Neural progenitor cell (in vitro differentiated cells): ENCODE measurements at regions not wholly inside any gene's neighbourhood (a gene's known extent, or its start where the extent isn't known, plus 50 kb on each side); places are given as distances from the start of the nearest gene placed in this dataset.
"Not testable (repeated sequence)": the region's sequence is repeated elsewhere in the genome, so short reads cannot be mapped to it uniquely, and the experiment has no call there.

Experiments
- CTCF ChIP-seq: fragments of 200-600 bp; sonication (generic); IDR thresholded peaks from 2 replicates; pipeline ENCODE4 v1.5.1; 2017; ENCODE audit warnings: antibody characterized with exemption, mild to moderate bottlenecking
- EZH2 ChIP-seq: fragments of 200-600 bp; sonication (generic); IDR thresholded peaks from 2 replicates; pipeline ENCODE4 v1.6.1; 2017; ENCODE audit warnings: antibody characterized with exemption, mild to moderate bottlenecking, moderate library complexity
- EZH2phosphoT487 ChIP-seq: fragments of 200-600 bp; sonication (generic); IDR thresholded peaks from 2 replicates; pipeline ENCODE4 v1.6.1; 2017; ENCODE audit warnings: antibody characterized with exemption

- not testable (repeated sequence) for TF ChIP-seq EZH2, CTCF, EZH2phosphoT487
Measured at GRCh38 chr13:48883786-48884185, 91.9 kb upstream of the FNDC3A start.
